Stimulated activated naive B cell treated with anti-CD40 and anti-IgM and Interleukin-4, amounts not matched to agents 10 μg/mL and 1 μg/mL and 100 μg/mL, for 72 hours (primary cell): ENCODE measurements at regions not wholly inside any gene's neighbourhood (a gene's known extent, or its start where the extent isn't known, plus 50 kb on each side); places are given as distances from the start of the nearest gene placed in this dataset.

Experiments used
- ATAC-seq, 2 donors: fragments of 150-1000 bp; cut with Tn5 transposase; replicated peaks; 2 replicates each; pipeline ENCODE4 v1.10.0; 2021; ENCODE audit warnings: moderate library complexity in 1 of 2
- DNase-seq: peaks from one replicate; pipeline ENCODE4 v3.0.0; 2021
- H3K27ac Mint-ChIP-seq: one replicate; pipeline ENCODE4 v1.8.0; 2022; ENCODE audit warnings: mild to moderate bottlenecking, mixed read lengths
- H3K27me3 Mint-ChIP-seq, 2 donors: one replicate each; pipeline ENCODE4 v1.8.0; 2022; ENCODE audit warnings: mixed read lengths in 2 of 2
- H3K36me3 Mint-ChIP-seq, 2 donors: one replicate each; pipeline ENCODE4 v1.8.0; 2022; ENCODE audit warnings: mixed read lengths in 2 of 2, mild to moderate bottlenecking in 1 of 2
- H3K4me1 Mint-ChIP-seq, 2 donors: one replicate each; pipeline ENCODE4 v1.8.0; 2022; ENCODE audit warnings: mixed read lengths in 2 of 2, mild to moderate bottlenecking in 1 of 2
- H3K4me3 Mint-ChIP-seq, 2 donors: one replicate each; pipeline ENCODE4 v1.8.0; 2022; ENCODE audit warnings: mild to moderate bottlenecking in 2 of 2, mixed read lengths in 2 of 2, moderate library complexity in 1 of 2
- H3K9me3 Mint-ChIP-seq, 2 donors: one replicate each; pipeline ENCODE4 v1.8.0; 2022; ENCODE audit warnings: mixed read lengths in 2 of 2, mild to moderate bottlenecking in 1 of 2

- Mint-ChIP-seq H3K27ac (peak overlapping the region; percentile 52), H3K4me1 (peaks cover 14 to 17% of the 10 kb centered on the region in 2 donors), H3K9me3 (no peaks in the 10 kb centered on the region), H3K27me3 (peaks cover 32 to 41% of the 10 kb centered on the region in 2 donors), H3K4me3 (no peak overlapping the region), H3K36me3 (no peaks in the 10 kb centered on the region)
- no peak for DNase-seq
- peak in 1 of 2 donors; percentile 34 for ATAC-seq
Observed at GRCh38 chr15:69729167-69729748, 276.6 kb downstream of the RPLP1 start.

DNA sequence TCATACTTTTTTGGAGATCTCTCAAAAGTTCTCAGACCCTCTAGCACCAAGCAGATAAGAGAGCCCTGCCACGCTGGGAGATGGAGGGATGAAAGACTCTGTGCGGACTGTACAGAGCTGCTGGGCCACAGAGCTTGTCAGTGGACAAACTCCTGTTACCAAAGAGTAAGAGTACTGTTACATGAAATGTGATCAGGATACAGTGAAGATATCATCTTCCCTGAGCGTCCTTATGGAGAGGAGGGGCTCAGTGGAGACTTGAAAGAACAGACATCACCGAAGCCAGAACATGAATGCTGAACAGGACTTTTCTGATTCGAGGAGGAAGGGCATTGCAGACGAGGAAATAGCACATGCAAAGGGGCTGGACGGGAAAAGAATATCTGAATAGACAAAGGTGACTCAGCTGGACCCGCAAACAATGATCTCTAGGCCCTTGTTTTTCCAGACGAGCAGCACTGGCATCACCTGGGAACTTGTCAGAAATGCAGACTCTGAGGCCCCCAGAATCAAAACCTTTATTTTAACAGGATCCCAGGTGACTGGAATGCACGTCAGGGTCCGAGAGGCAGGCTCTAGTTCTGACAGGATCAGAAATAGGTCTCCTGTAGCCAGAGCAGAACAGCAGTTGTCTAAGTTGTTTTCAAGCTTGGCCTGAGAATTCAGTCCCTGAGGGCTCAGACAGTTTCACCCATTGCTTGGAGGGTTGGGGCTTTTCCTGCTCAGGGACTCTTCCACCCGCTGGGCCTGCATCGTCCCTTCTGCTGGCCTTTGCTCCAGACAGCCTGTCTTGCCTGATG, 277.9 kb downstream of the RPLP1 start:
- Mint-ChIP-seq H3K4me1 (peaks cover 12 to 13% of the 10 kb centered on the region in 2 donors), H3K27ac (no peak overlapping the region), H3K9me3 (no peaks in the 10 kb centered on the region), H3K27me3 (peaks cover 25 to 29% of the 10 kb centered on the region in 2 donors), H3K36me3 (no peaks in the 10 kb centered on the region), H3K4me3 (no peak overlapping the region)
- DNase-seq = no peak
- no peak for ATAC-seq

- Mint-ChIP-seq H3K9me3 (no peaks in the 10 kb centered on the region), H3K4me1 (peaks cover 7 to 8% of the 10 kb centered on the region in 2 donors), H3K27me3 (peaks cover 26 to 30% of the 10 kb centered on the region in 2 donors), H3K36me3 (no peaks in the 10 kb centered on the region), H3K27ac (no peak overlapping the region), H3K4me3 (no peak overlapping the region)
- no peak for ATAC-seq
- no peak for DNase-seq
Observed at GRCh38 chr15:69731081-69731330, 278.4 kb downstream of the RPLP1 start.

GRCh38 chr15:69731581-69731980, 279.0 kb downstream of the RPLP1 start:
- peaks cover 1 to 2% of the 10 kb centered on the region in 2 donors for H3K4me1 Mint-ChIP-seq
- H3K27ac Mint-ChIP-seq = no peak overlapping the region
- no peaks in the 10 kb centered on the region for H3K9me3 Mint-ChIP-seq
- no peaks in the 10 kb centered on the region for H3K36me3 Mint-ChIP-seq
- H3K4me3 Mint-ChIP-seq = no peak overlapping the region
- H3K27me3 Mint-ChIP-seq = peaks cover 30% of the 10 kb centered on the region in 2 donors
- DNase-seq (no peak), ATAC-seq (no peak)

DNA sequence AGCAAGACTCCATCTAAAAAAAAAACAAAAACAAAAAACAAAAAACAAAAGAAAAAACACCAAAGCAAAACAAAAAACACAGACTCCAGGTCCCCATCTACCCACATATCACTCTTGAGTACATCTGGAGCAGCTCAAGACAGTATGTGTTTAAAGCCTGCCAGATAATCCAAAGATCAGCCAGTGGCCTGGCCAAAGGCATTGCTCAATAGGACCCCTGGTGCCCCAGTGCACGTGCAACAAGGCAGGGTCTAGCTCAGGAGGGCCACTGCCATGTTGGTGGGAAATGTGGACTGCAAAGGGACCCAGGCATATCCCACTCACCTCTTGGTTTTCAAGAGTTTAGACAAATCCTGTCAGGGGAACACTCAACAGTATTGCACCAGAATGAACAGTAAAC, 279.5 kb downstream of the RPLP1 start:
- H3K4me1 Mint-ChIP-seq = no peaks in the 10 kb centered on the region
- H3K27ac Mint-ChIP-seq = no peak overlapping the region
- ATAC-seq (no peak), DNase-seq (no peak)
- peaks cover 0 to 2% of the 10 kb centered on the region in 2 donors for H3K36me3 Mint-ChIP-seq
- H3K9me3 Mint-ChIP-seq = peaks cover 0 to 1% of the 10 kb centered on the region in 2 donors
- H3K27me3 Mint-ChIP-seq = peaks cover 34 to 35% of the 10 kb centered on the region in 2 donors
- H3K4me3 Mint-ChIP-seq = no peak overlapping the region

DNA sequence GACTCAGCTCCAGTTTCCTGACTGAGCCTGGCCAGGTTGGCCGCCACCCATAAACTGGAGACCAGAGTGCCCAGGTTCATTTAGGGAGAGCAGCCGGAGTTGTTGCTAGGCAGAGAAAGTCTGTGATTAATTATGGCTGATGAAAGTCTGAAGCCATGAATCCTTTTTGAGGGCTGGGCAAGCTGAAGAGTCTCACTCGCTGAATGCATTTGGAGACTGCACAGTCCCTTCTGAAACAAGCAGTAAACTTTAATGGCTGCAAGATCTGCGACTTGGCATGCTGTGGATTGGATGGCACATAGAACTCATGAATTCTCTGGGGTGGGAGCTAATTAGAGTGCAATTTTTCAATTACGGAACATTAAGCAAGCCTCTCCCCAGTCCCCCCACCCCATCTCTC, 282.1 kb downstream of the RPLP1 start:
- H3K4me1 Mint-ChIP-seq = no peaks in the 10 kb centered on the region
- H3K9me3 Mint-ChIP-seq = peaks cover 0 to 2% of the 10 kb centered on the region in 2 donors
- no peak for DNase-seq
- peaks cover 0 to 4% of the 10 kb centered on the region in 2 donors for H3K36me3 Mint-ChIP-seq
- no peak overlapping the region for H3K4me3 Mint-ChIP-seq
- no peak overlapping the region for H3K27ac Mint-ChIP-seq
- H3K27me3 Mint-ChIP-seq = peaks cover 50 to 53% of the 10 kb centered on the region in 2 donors
- no peak for ATAC-seq

DNA sequence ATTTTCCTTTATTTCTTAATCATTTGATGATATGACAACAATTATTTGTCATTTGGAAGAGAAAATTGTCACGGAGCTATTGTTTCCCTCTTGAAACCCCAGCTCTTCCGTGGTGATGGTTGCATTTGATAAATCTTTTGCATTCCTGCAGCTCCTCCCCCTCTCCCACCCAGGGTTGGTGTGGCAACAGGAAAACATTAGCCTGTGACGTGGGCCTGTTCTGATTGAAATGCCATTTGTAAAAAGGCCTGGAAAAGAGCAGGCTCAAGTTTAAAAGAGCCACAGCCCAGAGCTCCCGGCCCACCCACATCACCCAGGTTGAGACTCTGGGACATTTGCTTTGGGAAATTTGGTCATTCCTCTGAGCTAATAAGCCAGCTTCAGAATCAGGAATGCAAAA, 282.5 kb downstream of the RPLP1 start:
- H3K27ac Mint-ChIP-seq = no peak overlapping the region
- ATAC-seq (no peak), DNase-seq (no peak)
- H3K36me3 Mint-ChIP-seq = peaks cover 2 to 4% of the 10 kb centered on the region in 2 donors
- peaks cover 0 to 2% of the 10 kb centered on the region in 2 donors for H3K9me3 Mint-ChIP-seq
- no peaks in the 10 kb centered on the region for H3K4me1 Mint-ChIP-seq
- H3K27me3 Mint-ChIP-seq = peaks cover 54 to 56% of the 10 kb centered on the region in 2 donors
- no peak overlapping the region for H3K4me3 Mint-ChIP-seq

- no peak for DNase-seq
- Mint-ChIP-seq H3K9me3 (peaks cover 5% of the 10 kb centered on the region in 2 donors), H3K4me3 (no peak overlapping the region), H3K36me3 (peaks cover 4 to 8% of the 10 kb centered on the region in 2 donors), H3K4me1 (no peaks in the 10 kb centered on the region), H3K27ac (no peak overlapping the region), H3K27me3 (peaks cover 56 to 58% of the 10 kb centered on the region in 2 donors)
- ATAC-seq = no peak
Observed at GRCh38 chr15:69736161-69736560, 283.5 kb downstream of the RPLP1 start.

DNA sequence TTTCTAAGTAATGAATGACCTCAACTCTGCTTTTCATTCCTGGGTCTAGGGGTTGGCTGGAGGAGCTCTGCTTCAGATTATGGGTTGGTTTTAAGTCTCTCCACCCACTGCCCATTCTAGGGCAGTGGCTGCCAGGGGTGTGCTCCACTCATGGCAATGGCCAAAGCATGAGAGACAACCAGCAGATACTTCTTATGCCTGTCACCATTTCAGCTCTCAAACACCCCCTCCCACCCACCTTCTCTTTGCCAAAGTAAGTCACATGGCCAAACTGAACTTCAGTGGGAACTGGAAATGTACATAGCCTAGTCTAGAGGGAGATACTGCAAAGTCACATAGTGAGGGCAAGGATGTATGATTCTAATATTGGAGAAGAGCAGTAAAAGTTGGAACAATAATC, 285.3 kb downstream of the RPLP1 start:
- no peak overlapping the region for H3K27ac Mint-ChIP-seq
- H3K4me1 Mint-ChIP-seq = no peaks in the 10 kb centered on the region
- H3K36me3 Mint-ChIP-seq = peaks cover 4 to 8% of the 10 kb centered on the region in 2 donors
- peaks cover 5% of the 10 kb centered on the region in 2 donors for H3K9me3 Mint-ChIP-seq
- no peak overlapping the region for H3K4me3 Mint-ChIP-seq
- H3K27me3 Mint-ChIP-seq = peaks cover 59 to 62% of the 10 kb centered on the region in 2 donors
- DNase-seq (no peak), ATAC-seq (no peak)

- Mint-ChIP-seq H3K36me3 (peaks cover 4 to 8% of the 10 kb centered on the region in 2 donors), H3K4me1 (peaks cover 9 to 11% of the 10 kb centered on the region in 2 donors), H3K4me3 (no peak overlapping the region), H3K9me3 (peaks cover 5% of the 10 kb centered on the region in 2 donors), H3K27me3 (peaks cover 68 to 83% of the 10 kb centered on the region in 2 donors), H3K27ac (no peak overlapping the region)
- DNase-seq = no peak
- no peak for ATAC-seq
Observed at GRCh38 chr15:69740684-69741083, 288.1 kb downstream of the RPLP1 start.

- Mint-ChIP-seq H3K9me3 (peaks cover 3 to 5% of the 10 kb centered on the region in 2 donors), H3K4me3 (no peak overlapping the region), H3K4me1 (peaks cover 9 to 12% of the 10 kb centered on the region in 2 donors), H3K27ac (no peak overlapping the region), H3K27me3 (peaks cover 68 to 82% of the 10 kb centered on the region in 2 donors), H3K36me3 (peaks cover 4 to 5% of the 10 kb centered on the region in 2 donors)
- no peak for ATAC-seq
- no peak for DNase-seq
Observed at GRCh38 chr15:69742361-69742760, 289.7 kb downstream of the RPLP1 start.

DNA sequence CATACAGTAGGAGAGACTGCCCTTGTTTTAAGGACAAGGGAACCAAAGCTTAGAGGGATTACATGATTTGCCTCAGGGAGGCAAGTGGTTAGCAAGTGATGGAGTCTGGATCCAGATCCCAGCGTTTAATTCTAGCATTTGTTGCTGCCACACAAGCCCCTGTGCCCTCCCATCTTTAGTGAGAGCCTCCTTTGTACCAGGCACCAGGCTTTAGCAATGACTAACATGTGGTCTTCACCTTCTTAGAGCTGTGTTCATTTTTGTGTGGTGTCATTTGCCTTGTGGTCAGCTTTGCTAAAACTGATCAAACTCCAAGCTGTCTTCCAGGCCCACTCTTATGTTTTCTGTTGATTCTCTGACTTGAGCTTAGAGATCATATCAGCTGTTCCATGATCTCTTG, 290.5 kb downstream of the RPLP1 start:
- peaks cover 4 to 5% of the 10 kb centered on the region in 2 donors for H3K36me3 Mint-ChIP-seq
- no peak overlapping the region for H3K4me3 Mint-ChIP-seq
- DNase-seq (no peak), ATAC-seq (no peak)
- peaks cover 66 to 83% of the 10 kb centered on the region in 2 donors for H3K27me3 Mint-ChIP-seq
- peaks cover 9 to 12% of the 10 kb centered on the region in 2 donors for H3K4me1 Mint-ChIP-seq
- H3K27ac Mint-ChIP-seq = no peak overlapping the region
- peaks cover 3 to 5% of the 10 kb centered on the region in 2 donors for H3K9me3 Mint-ChIP-seq

GRCh38 chr15:69744391-69745162, 292.0 kb downstream of the RPLP1 start:
- peaks cover 9 to 12% of the 10 kb centered on the region in 2 donors for H3K4me1 Mint-ChIP-seq
- H3K4me3 Mint-ChIP-seq = no peak overlapping the region
- peaks cover 4 to 5% of the 10 kb centered on the region in 2 donors for H3K36me3 Mint-ChIP-seq
- peak overlapping the region; percentile 37 for H3K27ac Mint-ChIP-seq
- peaks cover 3 to 5% of the 10 kb centered on the region in 2 donors for H3K9me3 Mint-ChIP-seq
- ATAC-seq (peak; percentile 27 to 45), DNase-seq (no peak)
- H3K27me3 Mint-ChIP-seq = peaks cover 61 to 75% of the 10 kb centered on the region in 2 donors

DNA sequence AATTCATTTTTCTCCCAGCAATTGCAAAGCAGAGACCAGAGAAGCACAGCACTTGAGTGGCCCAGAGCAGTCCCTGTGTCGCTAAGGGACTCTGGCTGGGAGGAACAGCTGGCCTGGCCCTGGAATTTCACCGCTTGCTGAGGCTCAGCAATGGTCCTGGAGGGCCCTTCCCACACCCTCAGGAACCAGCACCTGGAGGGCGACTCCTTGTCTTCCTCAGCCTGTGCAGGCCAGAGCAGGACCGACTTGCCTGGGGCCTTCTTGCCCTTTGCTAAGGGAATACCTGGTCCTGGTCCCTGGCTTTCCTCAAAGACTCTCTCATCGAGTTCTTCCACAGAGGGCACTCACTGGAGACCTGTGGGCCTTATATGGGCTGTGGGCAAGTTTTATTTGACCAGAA, 294.6 kb downstream of the RPLP1 start:
- Mint-ChIP-seq H3K4me3 (no peak overlapping the region), H3K27ac (no peak overlapping the region), H3K27me3 (peaks cover 51 to 70% of the 10 kb centered on the region in 2 donors), H3K4me1 (peaks cover 9 to 17% of the 10 kb centered on the region in 2 donors), H3K9me3 (peaks cover 4 to 5% of the 10 kb centered on the region in 2 donors), H3K36me3 (peaks cover 0 to 1% of the 10 kb centered on the region in 2 donors)
- ATAC-seq (no peak), DNase-seq (no peak)
